Heart right ventricle (tissue), 16 donors: ENCODE measurements at regions not wholly inside any gene's neighbourhood (a gene's known extent, or its start where the extent isn't known, plus 50 kb on each side); places are given as distances from the start of the nearest gene placed in this dataset.

ENCODE experiments used
- ATAC-seq, 8 donors: fragments of 200-7000 bp; cut with Tn5 transposase; one replicate each; pipeline ENCODE4 v1.9.1; 2020; ENCODE audit warnings: mild to moderate bottlenecking in 8 of 8, moderate library complexity in 8 of 8, moderate number of reproducible peaks in 1 of 8
- DNase-seq, 2 donors: peaks; one replicate each; pipeline ENCODE4 v3.0.0-alpha.2; 2020
- H3K27ac ChIP-seq, 10 donors: fragments of 200-600 bp; sonication (generic) in 2 of 10; one replicate each; pipeline versions ENCODE4 v1.5.0 to v1.8.0; 2020 to 2022; ENCODE audit warnings: mild to moderate bottlenecking in 3 of 10
- H3K27me3 ChIP-seq, 7 donors: fragments of 200-600 bp; one replicate each; pipeline ENCODE4 v1.8.0; 2021 to 2022; ENCODE audit warnings: mild to moderate bottlenecking in 2 of 7
- H3K36me3 ChIP-seq, 9 donors: fragments of 200-600 bp; sonication (generic) in 1 of 9; one replicate each; pipeline versions ENCODE4 v1.5.0 to v1.8.0; 2020 to 2022; ENCODE audit warnings: mild to moderate bottlenecking in 2 of 9
- H3K4me1 ChIP-seq, 9 donors: fragments of 200-600 bp; sonication (generic) in 1 of 9; one replicate each; pipeline versions ENCODE4 v1.5.0 to v1.8.0; 2020 to 2022; ENCODE audit warnings: mild to moderate bottlenecking in 4 of 9
- H3K4me3 ChIP-seq, 10 donors: fragments of 200-600 bp; sonication (generic) in 2 of 10; one replicate each; pipeline versions ENCODE4 v1.5.0 to v1.8.0; 2020 to 2022; ENCODE audit warnings: mild to moderate bottlenecking in 7 of 10, moderate library complexity in 2 of 10
- H3K9me3 ChIP-seq, 11 donors: fragments of 200-600 bp in 10 of 11; sonication (generic) in 2 of 11; one replicate each; pipeline versions ENCODE4 v1.5.0 to v1.8.0; 2013 to 2022; ENCODE audit warnings: mild to moderate bottlenecking in 2 of 11, control low read depth in 1 of 11, moderate library complexity in 1 of 11
- CTCF ChIP-seq, 9 donors: fragments of 200-600 bp; sonication (generic) in 2 of 9; IDR thresholded peaks; one replicate each; pipeline versions ENCODE4 v1.5.0 to v1.8.0; 2021 to 2022; ENCODE audit warnings: antibody characterized with exemption in 9 of 9, mild to moderate bottlenecking in 5 of 9, moderate library complexity in 1 of 9
- WGBS, 2 donors: extraction: QIAGEN DNeasy Blood & Tissue Kit; methylation state at CpG; one replicate each; pipeline ENCODE4 v1.1.7; 2013; ENCODE audit warnings: inconsistent platforms in 1 of 2; 5-methylcytosine and 5-hydroxymethylcytosine counted together
- intact Hi-C, 10 donors: fragments of 100-400 bp; cut with DNase I; formaldehyde crosslinking; loops; one replicate each; pipeline versions ENCODE4 v1.11.1 to v1.14.2; 2022
- donor health status: Arrhythmogenic right ventricular cardiomyopathy.
- donor health status: ischemic (EF 13 %, LVEDD 7.1; RV severe dilation, severe dysfunction).
- donor health status: healthy with polysubstance abuse.
- donor health status: DM: no; HTN: yes; CAD: no.
- donor health status: DM: no; HTN: no; CAD: no.
- donor health status: ischemic (EF 25% LVEDD 6.9; RV normal size, moderate dysfunction).
- donor health status: ischemic (EF 25% LVEDD 5.7; RV mildly dilated, moderate dysfunction).
- donor health status: healthy.
- donor health status: DM: yes; HTN: yes; CAD: no.
- donor health status: Ischemic cardiomyopathy.
- donor health status: ischemic (EF 35%, LVEDD 5.7; RV mildly dilated, moderate dysfunction).
- donor health status: nonischemic (EF 11% LVEDD 7.7; RV severe dilation, severe dysfunction).
- donor health status: DM: yes; HTN: yes; CAD: no.
- donor health status: PGD.
- donor health status: ischemic (EF 29% LVEDD 5.4; RV normal size, mild dysfunction).
- donor health status: nonischemic (EF 23%, LVEDD 6.1; RV moderate dilation, normal function).

GRCh38 chr13:73517766-73518165, 459.0 kb downstream of the KLF5 start:
- TF ChIP-seq CTCF (IDR thresholded peaks at IDR 0.05) = no peak
- H3K9me3 ChIP-seq = no peaks in the 10 kb centered on the region
- 63 to 87% methylated on average over 1 of the region's 1 CpG for WGBS, 2 donors
- no peak overlapping the region for H3K27ac ChIP-seq
- intact Hi-C loops = no loop called here
- DNase-seq (no peak), ATAC-seq (no peak)
- no peaks in the 10 kb centered on the region for H3K36me3 ChIP-seq
- H3K4me3 ChIP-seq = no peak overlapping the region
- no peaks in the 10 kb centered on the region for H3K4me1 ChIP-seq
- H3K27me3 ChIP-seq = no peaks in the 10 kb centered on the region

GRCh38 chr13:73516731-73517130, 457.9 kb downstream of the KLF5 start:
- TF ChIP-seq CTCF (IDR thresholded peaks at IDR 0.05) = no peak
- ATAC-seq = no peak

GRCh38 chr13:73514208-73514607, 455.4 kb downstream of the KLF5 start:
- TF ChIP-seq CTCF (IDR thresholded peaks at IDR 0.05) = no peak
- WGBS, 2 donors = 78 to 85% methylated on average over 2 of the region's 2 CpGs
- H3K9me3 ChIP-seq = no peaks in the 10 kb centered on the region
- no peak overlapping the region for H3K27ac ChIP-seq
- ATAC-seq = no peak
- DNase-seq = no peak
- no peaks in the 10 kb centered on the region for H3K36me3 ChIP-seq
- H3K4me1 ChIP-seq = no peaks in the 10 kb centered on the region
- no peak overlapping the region for H3K4me3 ChIP-seq
- no peaks in the 10 kb centered on the region for H3K27me3 ChIP-seq
- intact Hi-C loops = no loop called here

More at GRCh38 chr13:73516731-73517130, 457.9 kb downstream of the KLF5 start:
- no peaks in the 10 kb centered on the region for H3K27me3 ChIP-seq
- 75 to 86% methylated on average over 2 of the region's 2 CpGs for WGBS, 2 donors
- intact Hi-C loops = no loop called here
- no peak overlapping the region for H3K27ac ChIP-seq
- H3K36me3 ChIP-seq = no peaks in the 10 kb centered on the region
- no peak overlapping the region for H3K4me3 ChIP-seq
- no peaks in the 10 kb centered on the region for H3K9me3 ChIP-seq
- H3K4me1 ChIP-seq = no peaks in the 10 kb centered on the region
- DNase-seq = no peak

- no peaks in the 10 kb centered on the region for H3K9me3 ChIP-seq
- 70 to 76% methylated on average over 3 of the region's 3 CpGs for WGBS, 2 donors
- no peaks in the 10 kb centered on the region for H3K36me3 ChIP-seq
- no peak for TF ChIP-seq CTCF (IDR thresholded peaks at IDR 0.05)
- intact Hi-C loops = no loop called here
- H3K4me1 ChIP-seq = no peaks in the 10 kb centered on the region
- H3K4me3 ChIP-seq = no peak overlapping the region
- no peaks in the 10 kb centered on the region for H3K27me3 ChIP-seq
- no peak for DNase-seq
- H3K27ac ChIP-seq = no peak overlapping the region
- no peak for ATAC-seq
Observed at GRCh38 chr13:73513751-73514150, 454.9 kb downstream of the KLF5 start.

GRCh38 chr13:73508841-73509240, 450.0 kb downstream of the KLF5 start:
- H3K36me3 ChIP-seq = no peaks in the 10 kb centered on the region
- WGBS, 2 donors = 46 to 50% methylated on average over 2 of the region's 2 CpGs
- no peak for ATAC-seq
- no peaks in the 10 kb centered on the region for H3K4me1 ChIP-seq
- H3K27me3 ChIP-seq = no peaks in the 10 kb centered on the region
- no peak overlapping the region for H3K4me3 ChIP-seq
- DNase-seq = no peak
- H3K9me3 ChIP-seq = no peaks in the 10 kb centered on the region
- TF ChIP-seq CTCF (IDR thresholded peaks at IDR 0.05) = no peak
- intact Hi-C loops = no loop called here
- H3K27ac ChIP-seq = no peak overlapping the region
